K562 (cell line): ENCODE measurements at regions not wholly inside any gene's neighbourhood (a gene's known extent, or its start where the extent isn't known, plus 50 kb on each side); places are given as distances from the start of the nearest gene placed in this dataset.
A peak's percentile ranks its signal among the peaks of the same experiment; 100 is the strongest.

Experiments
- ATF7 ChIP-seq: fragments of 450-650 bp; IDR thresholded peaks from 2 replicates; pipeline ENCODE4 v1.7.1; 2014; ENCODE audit warnings: mild to moderate bottlenecking, moderate library complexity
- CBX2 ChIP-seq: fragments of 200-600 bp; sonication (generic); IDR thresholded peaks from one replicate; pipeline ENCODE4 v1.6.1; 2012; ENCODE audit warnings: mild to moderate bottlenecking, low read length, inconsistent platforms; ENCODE audit not compliant: insufficient read depth, poor library complexity, severe bottlenecking
- CTBP1 ChIP-seq: fragments of 450-650 bp; IDR thresholded peaks from 2 replicates; pipeline ENCODE4 v1.6.1; 2016; ENCODE audit warnings: borderline replicate concordance
- KHSRP ChIP-seq: fragments of 450-650 bp; IDR thresholded peaks from 2 replicates; pipeline ENCODE4 v1.6.1; 2017
- L3MBTL2 ChIP-seq: fragments of 450-650 bp; IDR thresholded peaks from 2 replicates; pipeline ENCODE4 v1.6.1; 2016; ENCODE audit warnings: mild to moderate bottlenecking, moderate library complexity
- LEF1 ChIP-seq: fragments of 450-650 bp; IDR thresholded peaks from 2 replicates; pipeline ENCODE4 v1.6.1; 2016; ENCODE audit warnings: mild to moderate bottlenecking
- MEIS2 ChIP-seq: fragments of 450-650 bp; IDR thresholded peaks from 2 replicates; pipeline ENCODE4 v1.6.1; 2014; ENCODE audit warnings: mild to moderate bottlenecking; ENCODE audit not compliant: partially characterized antibody
- NCOR1 ChIP-seq: fragments of 450-650 bp; IDR thresholded peaks from 2 replicates; pipeline ENCODE4 v1.6.1; 2016; ENCODE audit warnings: mild to moderate bottlenecking, moderate library complexity
- POLR2AphosphoS2 ChIP-seq: IDR thresholded peaks from 2 replicates; pipeline ENCODE4 v1.6.1; 2012; ENCODE audit warnings: low read length, improper control_type of control experiment
- RAD21 ChIP-seq, 2 experiments: fragments of 250-450 bp in 1 of 2; fragments of 450-650 bp in 1 of 2; sonication (Bioruptor Pico) in 1 of 2; formaldehyde crosslinking in 1 of 2; IDR thresholded peaks in 1 of 2; conservative IDR thresholded peaks in 1 of 2; 2 replicates each; pipeline versions ENCODE4 v1.4.0 to v1.8.0; 2020 to 2022; ENCODE audit warnings: mild to moderate bottlenecking in 2 of 2, moderate library complexity in 1 of 2
- SRF ChIP-seq, 2 experiments: fragments of 250-450, 450-650 bp in 1 of 2; sonication (Bioruptor Pico) in 1 of 2; sonication (generic) in 1 of 2; formaldehyde crosslinking; IDR thresholded peaks; 2 replicates each; pipeline versions ENCODE4 v1.5.0 to v1.5.1; 2020 to 2022; ENCODE audit warnings: mild to moderate bottlenecking in 1 of 2, missing genetic modification reagents in 1 of 2
- ZKSCAN1 ChIP-seq: fragments of 150-350 bp; IDR thresholded peaks from 2 replicates; pipeline ENCODE4 v1.6.1; 2016; ENCODE audit warnings: low read depth, low read length
- ZNF146 ChIP-seq: IDR thresholded peaks from one replicate; pipeline ENCODE4 v1.6.1; 2018; ENCODE audit warnings: missing compliant biosample characterization; ENCODE audit not compliant: unreplicated experiment
- ZNF197 ChIP-seq: fragments of 200-800 bp; sonication (Bioruptor generic); IDR thresholded peaks from 2 replicates; pipeline ENCODE4 v1.6.1; 2016; ENCODE audit warnings: low read depth, missing genetic modification characterization, missing compliant biosample characterization
- ZNF23 ChIP-seq: fragments of 250-450 bp; sonication (Bioruptor Pico); IDR thresholded peaks from 2 replicates; pipeline ENCODE4 v1.4.0; 2020; ENCODE audit warnings: mild to moderate bottlenecking
- ZNF785 ChIP-seq: fragments of 250-450 bp; sonication (Bioruptor Pico); IDR thresholded peaks from 2 replicates; pipeline ENCODE4 v1.4.0; 2020; ENCODE audit warnings: mild to moderate bottlenecking
- ZSCAN32 ChIP-seq: fragments of 450-650 bp; formaldehyde crosslinking; IDR thresholded peaks from 2 replicates; pipeline ENCODE4 v1.4.0; 2020; ENCODE audit warnings: mild to moderate bottlenecking, moderate library complexity
- TF ChIP-seq, protein P1 (sequence below): fragments of 450-650 bp; IDR thresholded peaks from 2 replicates; pipeline ENCODE4 v1.6.1; 2016; ENCODE audit warnings: missing biosample characterization, missing genetic modification characterization
- TF ChIP-seq, protein P2 (sequence below): sonication (generic); formaldehyde crosslinking; IDR thresholded peaks from 2 replicates; pipeline ENCODE4 v1.8.0; 2022; ENCODE audit warnings: missing genetic modification reagents, mild to moderate bottlenecking, borderline replicate concordance
- TF ChIP-seq, protein P3 (sequence below): fragments of 200-800 bp; sonication (Bioruptor generic); IDR thresholded peaks from 2 replicates; pipeline ENCODE4 v1.6.1; 2017; ENCODE audit warnings: missing genetic modification characterization, missing compliant biosample characterization
- TF ChIP-seq, protein P4 (sequence below): fragments of 450-650 bp; IDR thresholded peaks from 2 replicates; pipeline ENCODE4 v1.7.0; 2016; ENCODE audit warnings: borderline replicate concordance
- TF ChIP-seq, protein P5 (sequence below): sonication (generic); formaldehyde crosslinking; IDR thresholded peaks from 2 replicates; pipeline ENCODE4 v1.9.0; 2022; ENCODE audit warnings: mild to moderate bottlenecking, missing genetic modification reagents

DNA sequence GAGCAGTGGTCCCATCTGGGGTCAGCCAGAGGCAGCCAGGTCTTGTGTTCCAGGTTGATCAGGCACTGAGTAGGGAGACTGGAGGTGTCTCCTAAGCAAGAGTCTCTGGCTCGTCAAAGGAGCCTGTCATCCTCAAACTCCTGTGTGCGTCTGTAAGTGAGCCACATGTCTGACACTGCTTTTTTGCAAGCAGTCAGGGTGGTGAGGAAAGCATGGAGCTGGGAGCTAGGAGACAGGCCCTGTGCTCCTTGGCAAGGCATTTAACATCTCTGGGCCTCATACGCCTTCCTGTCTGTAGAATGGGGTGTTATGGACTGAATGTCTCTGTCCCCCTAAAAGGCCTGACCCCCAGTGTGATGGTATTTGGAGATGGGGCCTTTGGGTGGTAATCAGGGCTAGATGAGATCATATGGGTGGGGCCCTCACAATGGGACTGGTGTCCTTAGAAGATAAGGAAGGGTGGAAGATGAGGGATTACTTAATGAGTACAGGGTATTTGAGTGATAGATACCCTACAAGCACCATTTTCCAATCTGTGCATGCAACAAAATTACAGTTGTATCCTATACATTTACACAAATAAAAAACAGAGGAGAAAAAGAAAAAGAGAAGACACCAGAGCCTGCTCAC, 53.0 kb downstream of the ARL6IP4 start (continued):
- TF ChIP-seq, protein P1, sequence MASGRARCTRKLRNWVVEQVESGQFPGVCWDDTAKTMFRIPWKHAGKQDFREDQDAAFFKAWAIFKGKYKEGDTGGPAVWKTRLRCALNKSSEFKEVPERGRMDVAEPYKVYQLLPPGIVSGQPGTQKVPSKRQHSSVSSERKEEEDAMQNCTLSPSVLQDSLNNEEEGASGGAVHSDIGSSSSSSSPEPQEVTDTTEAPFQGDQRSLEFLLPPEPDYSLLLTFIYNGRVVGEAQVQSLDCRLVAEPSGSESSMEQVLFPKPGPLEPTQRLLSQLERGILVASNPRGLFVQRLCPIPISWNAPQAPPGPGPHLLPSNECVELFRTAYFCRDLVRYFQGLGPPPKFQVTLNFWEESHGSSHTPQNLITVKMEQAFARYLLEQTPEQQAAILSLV (tag) = no peak
- peak; percentile 62 for TF ChIP-seq NCOR1
- TF ChIP-seq RAD21 (CRISPR knock-in tag; conservative IDR thresholded peaks at IDR 0.05 in 1 of 2, IDR thresholded peaks at IDR 0.05 in 1 of 2) = 0 out of 4 replicates have a peak, but pooled peaks of 1 of the 2 experiments have one; percentile 3
- TF ChIP-seq ZNF23 (CRISPR knock-in tag) = no peak
- TF ChIP-seq, protein P2, sequence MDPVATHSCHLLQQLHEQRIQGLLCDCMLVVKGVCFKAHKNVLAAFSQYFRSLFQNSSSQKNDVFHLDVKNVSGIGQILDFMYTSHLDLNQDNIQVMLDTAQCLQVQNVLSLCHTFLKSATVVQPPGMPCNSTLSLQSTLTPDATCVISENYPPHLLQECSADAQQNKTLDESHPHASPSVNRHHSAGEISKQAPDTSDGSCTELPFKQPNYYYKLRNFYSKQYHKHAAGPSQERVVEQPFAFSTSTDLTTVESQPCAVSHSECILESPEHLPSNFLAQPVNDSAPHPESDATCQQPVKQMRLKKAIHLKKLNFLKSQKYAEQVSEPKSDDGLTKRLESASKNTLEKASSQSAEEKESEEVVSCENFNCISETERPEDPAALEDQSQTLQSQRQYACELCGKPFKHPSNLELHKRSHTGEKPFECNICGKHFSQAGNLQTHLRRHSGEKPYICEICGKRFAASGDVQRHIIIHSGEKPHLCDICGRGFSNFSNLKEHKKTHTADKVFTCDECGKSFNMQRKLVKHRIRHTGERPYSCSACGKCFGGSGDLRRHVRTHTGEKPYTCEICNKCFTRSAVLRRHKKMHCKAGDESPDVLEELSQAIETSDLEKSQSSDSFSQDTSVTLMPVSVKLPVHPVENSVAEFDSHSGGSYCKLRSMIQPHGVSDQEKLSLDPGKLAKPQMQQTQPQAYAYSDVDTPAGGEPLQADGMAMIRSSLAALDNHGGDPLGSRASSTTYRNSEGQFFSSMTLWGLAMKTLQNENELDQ (CRISPR knock-in tag) = no peak
- TF ChIP-seq CBX2 = no peak
- TF ChIP-seq, protein P3, sequence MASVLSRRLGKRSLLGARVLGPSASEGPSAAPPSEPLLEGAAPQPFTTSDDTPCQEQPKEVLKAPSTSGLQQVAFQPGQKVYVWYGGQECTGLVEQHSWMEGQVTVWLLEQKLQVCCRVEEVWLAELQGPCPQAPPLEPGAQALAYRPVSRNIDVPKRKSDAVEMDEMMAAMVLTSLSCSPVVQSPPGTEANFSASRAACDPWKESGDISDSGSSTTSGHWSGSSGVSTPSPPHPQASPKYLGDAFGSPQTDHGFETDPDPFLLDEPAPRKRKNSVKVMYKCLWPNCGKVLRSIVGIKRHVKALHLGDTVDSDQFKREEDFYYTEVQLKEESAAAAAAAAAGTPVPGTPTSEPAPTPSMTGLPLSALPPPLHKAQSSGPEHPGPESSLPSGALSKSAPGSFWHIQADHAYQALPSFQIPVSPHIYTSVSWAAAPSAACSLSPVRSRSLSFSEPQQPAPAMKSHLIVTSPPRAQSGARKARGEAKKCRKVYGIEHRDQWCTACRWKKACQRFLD (CRISPR knock-in tag) = peak; percentile 86
- peak; percentile 49 for TF ChIP-seq MEIS2
- TF ChIP-seq, protein P4, sequence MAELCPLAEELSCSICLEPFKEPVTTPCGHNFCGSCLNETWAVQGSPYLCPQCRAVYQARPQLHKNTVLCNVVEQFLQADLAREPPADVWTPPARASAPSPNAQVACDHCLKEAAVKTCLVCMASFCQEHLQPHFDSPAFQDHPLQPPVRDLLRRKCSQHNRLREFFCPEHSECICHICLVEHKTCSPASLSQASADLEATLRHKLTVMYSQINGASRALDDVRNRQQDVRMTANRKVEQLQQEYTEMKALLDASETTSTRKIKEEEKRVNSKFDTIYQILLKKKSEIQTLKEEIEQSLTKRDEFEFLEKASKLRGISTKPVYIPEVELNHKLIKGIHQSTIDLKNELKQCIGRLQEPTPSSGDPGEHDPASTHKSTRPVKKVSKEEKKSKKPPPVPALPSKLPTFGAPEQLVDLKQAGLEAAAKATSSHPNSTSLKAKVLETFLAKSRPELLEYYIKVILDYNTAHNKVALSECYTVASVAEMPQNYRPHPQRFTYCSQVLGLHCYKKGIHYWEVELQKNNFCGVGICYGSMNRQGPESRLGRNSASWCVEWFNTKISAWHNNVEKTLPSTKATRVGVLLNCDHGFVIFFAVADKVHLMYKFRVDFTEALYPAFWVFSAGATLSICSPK = no peak
- TF ChIP-seq LEF1 = no peak
- peak; percentile 89 for TF ChIP-seq L3MBTL2
- TF ChIP-seq ZKSCAN1 = no peak
- no peak for TF ChIP-seq KHSRP
- TF ChIP-seq ATF7 = peak; percentile 94
- TF ChIP-seq ZNF146 (CRISPR knock-in tag) = no peak
- no peak for TF ChIP-seq ZSCAN32 (CRISPR knock-in tag)
- TF ChIP-seq CTBP1 = peak; percentile 71; the same call in 1 of the 2 replicates
- TF ChIP-seq ZNF197 = no peak
- TF ChIP-seq SRF (CRISPR knock-in tag; IDR thresholded peaks at IDR 0.05) = 0 out of 4 replicates have a peak, but pooled peaks of 1 of the 2 experiments have one; percentile 42
- no peak for TF ChIP-seq POLR2AphosphoS2
- no peak for TF ChIP-seq ZNF785 (CRISPR knock-in tag)
- TF ChIP-seq, protein P5, sequence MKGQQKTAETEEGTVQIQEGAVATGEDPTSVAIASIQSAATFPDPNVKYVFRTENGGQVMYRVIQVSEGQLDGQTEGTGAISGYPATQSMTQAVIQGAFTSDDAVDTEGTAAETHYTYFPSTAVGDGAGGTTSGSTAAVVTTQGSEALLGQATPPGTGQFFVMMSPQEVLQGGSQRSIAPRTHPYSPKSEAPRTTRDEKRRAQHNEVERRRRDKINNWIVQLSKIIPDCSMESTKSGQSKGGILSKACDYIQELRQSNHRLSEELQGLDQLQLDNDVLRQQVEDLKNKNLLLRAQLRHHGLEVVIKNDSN (CRISPR knock-in tag) = 0 out of 2 replicates have a peak, but pooled peaks have one; percentile 36
